ENCODE measurements at regions not wholly inside any gene's neighbourhood (a gene's known extent, or its start where the extent isn't known, plus 50 kb on each side); places are given as distances from the start of the nearest gene placed in this dataset.

DNA sequence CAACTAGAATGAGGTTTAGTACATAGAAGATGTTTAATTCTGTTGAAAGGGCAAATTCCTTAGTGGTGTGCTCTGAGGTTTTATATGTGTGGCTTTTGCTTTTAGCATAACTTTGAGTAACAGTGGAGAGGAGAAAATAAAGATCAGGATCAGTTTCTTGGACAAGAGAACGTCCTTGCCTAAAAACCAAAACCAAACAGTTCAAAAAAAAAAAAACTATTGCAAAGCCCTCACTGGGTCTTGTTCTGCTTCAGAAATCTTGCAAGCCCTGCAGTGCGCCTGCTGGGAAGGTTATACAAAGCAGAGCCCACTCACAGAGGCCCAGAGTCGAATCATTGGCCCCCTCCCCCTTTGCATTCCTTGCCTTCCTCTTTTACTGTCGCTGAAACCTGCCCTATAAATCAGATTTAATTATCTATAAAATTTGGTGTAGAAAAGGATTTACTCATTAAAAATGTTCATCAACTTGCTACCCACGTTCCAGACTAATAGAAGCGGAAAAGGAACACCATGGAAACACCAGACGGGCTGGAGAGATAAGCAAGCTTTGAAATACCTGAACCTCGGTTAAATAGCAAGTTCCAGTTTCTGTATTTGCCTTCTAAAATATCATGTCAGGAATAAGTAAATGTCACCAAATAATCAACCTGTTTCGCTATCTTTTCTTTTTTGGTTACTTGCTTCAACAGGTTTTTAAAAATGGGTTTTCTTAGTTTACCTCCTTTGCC lies 201.6 kb upstream of the PTBP2 start:
- no peak overlapping the region for H3K4me3 ChIP-seq (ENCODE audit: control insufficient read depth, low read depth, low read length)
- peak; percentile 33 for DNase-seq (ENCODE audit: low read depth)
- TF ChIP-seq, protein P1, sequence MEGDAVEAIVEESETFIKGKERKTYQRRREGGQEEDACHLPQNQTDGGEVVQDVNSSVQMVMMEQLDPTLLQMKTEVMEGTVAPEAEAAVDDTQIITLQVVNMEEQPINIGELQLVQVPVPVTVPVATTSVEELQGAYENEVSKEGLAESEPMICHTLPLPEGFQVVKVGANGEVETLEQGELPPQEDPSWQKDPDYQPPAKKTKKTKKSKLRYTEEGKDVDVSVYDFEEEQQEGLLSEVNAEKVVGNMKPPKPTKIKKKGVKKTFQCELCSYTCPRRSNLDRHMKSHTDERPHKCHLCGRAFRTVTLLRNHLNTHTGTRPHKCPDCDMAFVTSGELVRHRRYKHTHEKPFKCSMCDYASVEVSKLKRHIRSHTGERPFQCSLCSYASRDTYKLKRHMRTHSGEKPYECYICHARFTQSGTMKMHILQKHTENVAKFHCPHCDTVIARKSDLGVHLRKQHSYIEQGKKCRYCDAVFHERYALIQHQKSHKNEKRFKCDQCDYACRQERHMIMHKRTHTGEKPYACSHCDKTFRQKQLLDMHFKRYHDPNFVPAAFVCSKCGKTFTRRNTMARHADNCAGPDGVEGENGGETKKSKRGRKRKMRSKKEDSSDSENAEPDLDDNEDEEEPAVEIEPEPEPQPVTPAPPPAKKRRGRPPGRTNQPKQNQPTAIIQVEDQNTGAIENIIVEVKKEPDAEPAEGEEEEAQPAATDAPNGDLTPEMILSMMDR (conservative IDR thresholded peaks at IDR 0.05; ENCODE audit: control insufficient read depth, insufficient read depth, low read depth, low read length), result no peak

DNA sequence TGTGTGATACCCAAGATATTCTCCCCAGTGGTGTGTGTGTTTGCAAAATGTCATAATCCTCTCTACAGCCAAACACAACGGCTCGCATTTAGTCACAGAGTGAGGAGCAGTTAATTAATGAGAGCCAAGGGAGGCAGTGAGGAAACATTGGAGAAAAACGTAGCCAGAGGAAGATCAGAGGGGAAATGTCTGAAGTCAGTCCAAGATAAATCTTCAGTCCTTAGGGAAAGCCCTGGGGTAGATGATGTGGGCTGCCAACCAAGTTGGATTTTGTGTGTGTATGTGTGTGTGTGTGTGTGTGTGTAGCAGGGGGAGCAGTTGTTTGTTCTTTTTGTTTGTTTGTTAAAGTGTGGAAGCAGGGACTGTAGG lies 201.0 kb upstream of the PTBP2 start:
- H3K4me3 ChIP-seq (ENCODE audit: control insufficient read depth, low read depth, low read length), result no peak overlapping the region
- TF ChIP-seq, protein P1 (conservative IDR thresholded peaks at IDR 0.05; ENCODE audit: control insufficient read depth, insufficient read depth, low read depth, low read length), result no peak
- DNase-seq (ENCODE audit: low read depth), result peak; percentile 90

DNA sequence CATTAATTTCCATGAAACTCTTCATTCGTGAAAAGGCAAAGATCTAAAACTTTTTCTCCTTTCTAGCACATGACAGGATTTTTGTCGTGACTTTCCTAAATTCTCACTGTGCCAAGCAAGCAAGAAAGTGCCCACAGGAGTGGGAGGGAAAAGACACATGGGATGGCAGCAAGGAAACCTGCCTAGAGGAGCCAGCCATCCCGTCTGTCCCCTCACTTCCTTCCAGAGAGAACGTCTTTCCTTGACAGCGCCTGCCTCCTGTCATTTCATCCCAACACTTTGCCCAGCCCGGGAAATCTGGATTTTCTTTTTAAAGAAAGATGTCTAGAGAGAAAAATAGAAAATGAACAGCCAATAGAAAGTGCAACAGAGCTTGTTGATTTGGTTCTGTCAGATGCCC lies 200.6 kb upstream of the PTBP2 start:
- no peak for DNase-seq (ENCODE audit: low read depth)
- H3K4me3 ChIP-seq (ENCODE audit: control insufficient read depth, low read depth, low read length), result no peak overlapping the region
- TF ChIP-seq, protein P1 (conservative IDR thresholded peaks at IDR 0.05; ENCODE audit: control insufficient read depth, insufficient read depth, low read depth, low read length), result no peak

DNA sequence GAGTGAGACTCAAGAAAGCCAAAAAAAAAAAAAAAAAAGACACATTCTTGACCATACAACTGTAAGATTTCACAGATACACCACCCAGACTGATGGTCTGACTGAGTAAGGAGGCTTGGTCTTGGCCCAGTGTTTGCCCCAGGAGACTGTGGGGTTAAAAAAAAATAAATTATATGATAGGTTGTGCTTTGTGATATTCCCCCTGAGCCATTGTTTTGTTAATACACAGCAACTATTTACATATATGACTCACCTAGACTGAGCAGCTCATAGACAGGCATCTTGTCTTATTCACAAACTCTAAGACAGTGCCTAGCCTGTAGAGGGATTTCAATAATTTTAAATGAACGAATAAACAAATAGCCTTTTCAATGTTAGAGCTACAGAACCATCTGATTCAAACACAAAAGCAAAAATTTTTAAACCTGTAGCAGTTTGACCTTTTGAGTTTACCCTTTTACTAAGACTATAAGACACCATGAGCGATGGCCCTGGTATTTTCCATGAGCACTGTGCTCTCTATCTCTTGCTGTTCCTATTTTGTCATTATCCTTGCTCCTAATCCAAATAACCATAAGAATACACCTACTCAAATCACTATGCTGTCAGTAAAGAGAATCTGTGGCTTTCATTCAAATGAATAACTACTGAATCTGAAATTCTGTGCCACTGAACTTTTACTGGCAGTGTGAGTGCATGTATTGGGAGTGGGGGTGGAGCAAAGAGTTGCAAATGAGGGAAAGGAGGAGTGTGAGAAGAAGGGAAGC lies 199.4 kb upstream of the PTBP2 start:
- TF ChIP-seq, protein P1 (conservative IDR thresholded peaks at IDR 0.05; ENCODE audit: control insufficient read depth, insufficient read depth, low read depth, low read length), result no peak

DNA sequence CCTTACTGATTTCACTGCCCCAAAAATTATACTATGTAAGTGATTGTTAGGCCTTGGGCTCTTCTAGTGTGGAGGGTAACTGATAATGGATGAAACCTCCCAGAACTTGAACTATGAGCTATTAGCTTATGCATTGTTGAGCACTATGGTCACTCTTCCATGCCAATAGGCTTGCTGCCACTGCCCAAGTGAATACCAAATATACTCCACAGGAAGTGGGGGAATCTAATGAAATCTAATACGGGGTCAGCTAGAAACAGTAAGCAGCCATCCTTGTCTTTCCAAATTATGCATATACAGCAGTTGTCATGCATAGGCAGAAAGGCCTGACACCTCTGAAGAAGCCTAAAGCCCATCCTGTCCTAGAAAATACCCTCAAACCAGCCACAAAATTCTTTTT lies 198.7 kb upstream of the PTBP2 start:
- no peak for DNase-seq (ENCODE audit: low read depth)
- TF ChIP-seq, protein P1 (conservative IDR thresholded peaks at IDR 0.05; ENCODE audit: control insufficient read depth, insufficient read depth, low read depth, low read length), result no peak

More for the DNA sequence above, 199.4 kb upstream of the PTBP2 start:
- H3K4me3 ChIP-seq (ENCODE audit: control insufficient read depth, low read depth, low read length), result no peak overlapping the region
- DNase-seq (ENCODE audit: low read depth), result peak; percentile 80

DNA sequence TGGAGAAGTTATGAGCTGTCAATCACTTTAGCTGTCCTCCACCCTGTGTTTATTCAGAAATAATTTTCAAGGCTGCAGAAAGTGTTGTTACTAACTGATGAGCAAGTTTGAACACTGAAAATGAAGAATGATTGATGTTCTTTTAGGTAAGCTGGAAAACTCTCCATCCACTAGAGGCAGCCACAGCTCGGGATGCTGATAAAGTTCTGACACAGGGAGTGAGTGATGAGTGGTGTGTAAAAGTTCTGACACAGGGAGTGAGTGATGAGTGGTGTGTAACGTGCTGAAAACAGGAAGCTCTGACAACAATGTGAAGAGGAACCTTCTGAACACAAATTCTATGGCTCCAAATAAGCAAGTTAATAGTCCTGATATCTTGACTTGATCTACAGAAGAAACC lies 197.5 kb upstream of the PTBP2 start:
- TF ChIP-seq, protein P1 (conservative IDR thresholded peaks at IDR 0.05; ENCODE audit: control insufficient read depth, insufficient read depth, low read depth, low read length), result no peak
- no peak for DNase-seq (ENCODE audit: low read depth)
- H3K4me3 ChIP-seq (ENCODE audit: control insufficient read depth, low read depth, low read length), result no peak overlapping the region

More for the DNA sequence above, 198.7 kb upstream of the PTBP2 start:
- no peak overlapping the region for H3K4me3 ChIP-seq (ENCODE audit: control insufficient read depth, low read depth, low read length)

Measured in fibroblast of mammary gland (primary cell).